ENCODE measurements at regions not wholly inside any gene's neighbourhood (a gene's known extent, or its start where the extent isn't known, plus 50 kb on each side); places are given as distances from the start of the nearest gene placed in this dataset.

GRCh38 chr14:73770977-73771847, 57.0 kb upstream of the PNMA1 start:
- Histone ChIP-seq H3K27ac (ENCODE audit: low read length) (no peak overlapping the region), H3K36me3 (ENCODE audit: control insufficient read depth, insufficient read depth, low read length) (no peaks in the 10 kb centered on the region), H3K27me3 (ENCODE audit: control insufficient read depth, insufficient read depth, low read length) (no peaks in the 10 kb centered on the region), H3K4me1 (ENCODE audit: control insufficient read depth, insufficient read depth, low read length) (peaks cover 6% of the 10 kb centered on the region), H3K4me3 (ENCODE audit: low read length) (no peak overlapping the region), H3K9me3 (ENCODE audit: control insufficient read depth, insufficient read depth, low read length) (no peaks in the 10 kb centered on the region)
- no peak for DNase-seq (ENCODE audit: low read depth, low spot score)
- no CpG with 5 or more reads among the region's 18 CpGs for WGBS (ENCODE audit: insufficient coverage, insufficient read length)

GRCh38 chr14:73768107-73768506, 53.9 kb upstream of the PNMA1 start:
- Histone ChIP-seq H3K27ac (ENCODE audit: low read length) (no peak overlapping the region), H3K36me3 (ENCODE audit: control insufficient read depth, insufficient read depth, low read length) (no peaks in the 10 kb centered on the region), H3K9me3 (ENCODE audit: control insufficient read depth, insufficient read depth, low read length) (no peaks in the 10 kb centered on the region), H3K27me3 (ENCODE audit: control insufficient read depth, insufficient read depth, low read length) (no peaks in the 10 kb centered on the region), H3K4me1 (ENCODE audit: control insufficient read depth, insufficient read depth, low read length) (peaks cover 6% of the 10 kb centered on the region), H3K4me3 (ENCODE audit: low read length) (no peak overlapping the region)
- DNase-seq (ENCODE audit: low read depth, low spot score): no peak
- WGBS (ENCODE audit: insufficient coverage, insufficient read length): no CpG with 5 or more reads among the region's 4 CpGs

- no peak overlapping the region for H3K4me3 ChIP-seq (ENCODE audit: low read length)
- H3K4me1 ChIP-seq (ENCODE audit: control insufficient read depth, insufficient read depth, low read length): peaks cover 7% of the 10 kb centered on the region
- DNase-seq (ENCODE audit: low read depth, low spot score): no peak
- H3K27me3 ChIP-seq (ENCODE audit: control insufficient read depth, insufficient read depth, low read length): no peaks in the 10 kb centered on the region
- no peaks in the 10 kb centered on the region for H3K9me3 ChIP-seq (ENCODE audit: control insufficient read depth, insufficient read depth, low read length)
- no peaks in the 10 kb centered on the region for H3K36me3 ChIP-seq (ENCODE audit: control insufficient read depth, insufficient read depth, low read length)
- no peak overlapping the region for H3K27ac ChIP-seq (ENCODE audit: low read length)
- no CpG with 5 or more reads among the region's 8 CpGs for WGBS (ENCODE audit: insufficient coverage, insufficient read length)
These were observed 50.5 kb upstream of the PNMA1 start for GRCh38 chr14:73764406-73765280.
